ENCODE measurements at regions not wholly inside any gene's neighbourhood (a gene's known extent, or its start where the extent isn't known, plus 50 kb on each side); places are given as distances from the start of the nearest gene placed in this dataset.
"Not testable (repeated sequence)": the region's sequence is repeated elsewhere in the genome, so short reads cannot be mapped to it uniquely, and the experiment has no call there.

DNA sequence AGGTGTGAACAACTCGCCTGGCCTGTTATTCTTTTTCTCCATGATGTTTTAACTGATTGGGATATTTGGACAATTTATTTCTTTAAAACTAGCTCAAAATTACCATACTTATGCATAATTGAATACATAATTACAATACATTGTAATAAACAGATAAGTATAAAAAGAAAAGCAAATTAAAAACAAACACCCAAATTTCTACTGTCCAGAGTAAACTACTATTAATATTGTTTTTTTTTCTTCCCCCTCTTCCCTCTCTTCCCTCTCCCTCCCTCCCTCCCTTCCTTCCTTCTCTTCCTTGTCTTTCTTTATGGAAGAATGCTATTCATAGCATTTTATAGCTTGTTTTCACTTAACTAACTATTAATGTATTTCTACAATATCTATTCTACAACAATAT is 117.7 kb upstream of the IVNS1ABP start:
- no peak for DNase-seq
- in situ Hi-C loops (cut with HindIII; ENCODE audit: low pct_ligation_motif_present, low pct_unique_long_range_greater_than_20kb, low sequenced_read_pairs) = no loop called here

DNA sequence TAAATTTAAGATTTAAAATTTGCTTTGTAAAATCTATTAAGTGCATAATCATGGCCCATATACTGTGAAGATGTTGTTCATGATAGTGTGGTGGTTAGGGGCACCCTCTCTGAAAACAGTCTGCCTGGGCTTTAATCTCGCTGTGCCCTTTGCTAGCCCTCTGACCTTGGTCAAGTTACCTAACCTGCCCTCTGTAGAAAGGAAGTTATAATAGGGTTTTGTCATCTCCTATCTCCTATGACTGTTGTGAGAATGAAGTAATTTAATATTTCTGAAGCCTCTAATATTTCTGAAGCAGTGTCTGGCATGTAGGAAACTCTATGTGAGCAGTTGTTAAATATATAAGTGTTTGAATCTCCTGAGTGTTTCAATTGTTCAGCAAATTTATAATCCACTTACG is 116.6 kb upstream of the IVNS1ABP start:
- in situ Hi-C loops (cut with HindIII; ENCODE audit: low pct_ligation_motif_present, low pct_unique_long_range_greater_than_20kb, low sequenced_read_pairs) = no loop called here
- DNase-seq = no peak

DNA sequence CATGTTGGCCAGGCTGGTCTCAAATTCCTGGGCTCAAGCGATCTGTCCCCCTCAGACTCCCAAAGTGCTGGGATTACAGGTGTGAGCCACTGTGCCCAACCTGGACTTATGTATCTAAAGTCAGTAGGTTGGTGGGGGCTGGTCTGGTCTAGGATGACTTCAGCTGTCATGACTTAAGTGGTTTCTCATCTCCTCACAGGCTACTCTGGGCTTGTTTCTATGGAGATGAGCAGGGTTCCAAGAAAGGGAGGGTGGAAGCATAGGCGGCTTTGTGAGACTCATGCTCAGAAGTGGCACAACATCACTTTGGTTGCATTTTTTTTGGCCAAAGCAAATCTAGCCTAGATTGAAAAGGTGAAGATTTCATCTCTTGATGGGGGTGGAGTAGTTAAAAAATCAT is 115.9 kb upstream of the IVNS1ABP start:
- no peak for DNase-seq
- in situ Hi-C loops (cut with HindIII; ENCODE audit: low pct_ligation_motif_present, low pct_unique_long_range_greater_than_20kb, low sequenced_read_pairs) = no loop called here

DNA sequence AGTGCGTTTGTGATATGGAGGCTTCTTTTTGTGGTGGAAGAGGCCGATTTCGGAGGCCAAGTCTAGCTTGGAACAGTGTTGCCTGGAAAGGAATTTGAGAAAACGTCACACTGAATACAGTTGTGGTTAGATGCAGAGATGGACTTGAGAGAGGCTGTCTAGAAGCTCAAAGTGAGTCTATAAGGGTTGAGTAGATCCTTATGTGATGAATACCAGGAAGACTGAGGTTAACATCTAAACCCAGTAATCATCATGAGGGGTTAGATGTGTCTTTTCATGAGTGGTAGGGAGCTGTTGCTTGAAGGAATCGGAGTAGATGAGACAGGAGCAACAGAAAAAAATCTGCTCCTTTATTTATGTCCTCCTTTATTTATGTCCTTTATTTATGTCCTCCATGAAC is 114.6 kb upstream of the IVNS1ABP start:
- in situ Hi-C loops (cut with HindIII; ENCODE audit: low pct_ligation_motif_present, low pct_unique_long_range_greater_than_20kb, low sequenced_read_pairs) = no loop called here
- DNase-seq = no peak

DNA sequence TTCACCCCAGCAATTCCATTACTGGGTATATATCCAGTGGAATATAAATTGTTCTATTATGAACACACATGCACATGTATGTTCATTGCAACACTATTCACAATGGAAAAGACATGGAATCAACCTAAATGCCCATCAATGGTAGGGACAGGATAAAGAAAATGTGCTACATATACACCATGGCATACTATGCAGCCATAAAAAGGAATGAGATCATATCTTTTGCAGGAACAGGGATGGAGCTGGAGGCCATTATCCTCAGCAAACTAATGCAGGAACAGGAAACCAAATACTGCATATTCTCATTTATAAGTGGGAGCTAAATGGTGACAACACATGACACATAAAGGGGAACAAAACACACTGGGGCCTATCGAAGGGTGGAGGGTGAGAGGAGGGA is 112.6 kb upstream of the IVNS1ABP start:
- in situ Hi-C loops (cut with HindIII; ENCODE audit: low pct_ligation_motif_present, low pct_unique_long_range_greater_than_20kb, low sequenced_read_pairs); DNase-seq: not testable (repeated sequence)

DNA sequence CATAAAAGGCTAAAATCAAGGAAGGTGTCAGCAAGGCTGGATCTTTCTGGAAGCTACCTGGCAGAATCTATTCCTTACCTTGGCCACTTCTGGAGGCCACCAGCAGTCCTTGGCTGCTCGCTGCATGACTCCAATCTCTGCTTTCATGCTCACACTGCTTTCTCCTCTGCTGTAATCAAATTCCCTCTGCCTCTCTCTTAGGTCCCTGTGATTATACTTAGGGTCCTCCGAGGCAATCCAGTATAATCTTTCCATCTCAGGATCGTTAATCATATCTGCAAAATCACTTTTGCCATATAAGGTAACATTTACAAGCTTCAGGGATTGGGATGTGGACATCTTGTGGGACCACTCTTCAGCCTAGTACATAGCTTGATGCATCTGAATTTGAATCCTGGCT is 110.7 kb upstream of the IVNS1ABP start:
- in situ Hi-C loops (cut with HindIII; ENCODE audit: low pct_ligation_motif_present, low pct_unique_long_range_greater_than_20kb, low sequenced_read_pairs) = no loop called here
- no peak for DNase-seq

DNA sequence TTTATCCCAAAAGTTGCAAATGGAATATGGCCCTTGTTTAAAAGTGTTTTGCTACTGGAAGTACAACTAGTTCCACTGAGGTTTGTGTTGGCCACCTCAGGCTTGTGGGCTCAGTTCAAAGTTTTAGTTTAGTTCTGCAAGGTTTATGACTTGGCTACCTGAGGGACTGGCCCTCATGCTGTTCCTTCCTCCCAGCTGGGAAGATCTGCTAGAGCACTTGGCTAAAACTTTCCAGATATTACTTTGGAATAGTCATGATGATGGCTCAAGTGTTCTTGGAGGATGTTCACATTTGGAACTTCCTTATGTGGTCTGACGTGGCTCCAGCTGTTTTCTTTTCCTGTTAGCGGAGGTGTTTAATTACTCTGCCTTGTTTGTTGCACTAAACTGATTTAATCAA is 110.2 kb upstream of the IVNS1ABP start:
- in situ Hi-C loops (cut with HindIII; ENCODE audit: low pct_ligation_motif_present, low pct_unique_long_range_greater_than_20kb, low sequenced_read_pairs) = no loop called here
- no peak for DNase-seq

DNA sequence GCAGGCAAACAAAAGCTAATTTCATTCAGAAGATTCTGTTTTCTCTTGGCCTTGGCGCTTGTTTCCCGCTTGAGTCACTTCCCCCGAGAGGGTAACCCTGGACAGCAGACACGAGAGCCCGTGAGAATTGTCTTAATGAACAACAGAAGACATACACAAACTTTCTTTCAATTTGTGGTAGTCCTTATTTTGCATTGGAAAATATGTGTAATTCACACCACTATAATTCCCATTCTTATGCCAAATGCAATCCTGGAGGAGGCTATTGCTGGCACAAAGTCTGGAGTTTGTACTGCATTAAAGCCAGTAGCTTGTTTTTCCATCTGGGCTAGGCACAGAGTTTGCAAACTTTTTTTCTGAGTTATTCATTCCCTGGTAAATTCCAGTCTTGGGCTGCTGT is 109.8 kb upstream of the IVNS1ABP start:
- no peak for DNase-seq
- in situ Hi-C loops (cut with HindIII; ENCODE audit: low pct_ligation_motif_present, low pct_unique_long_range_greater_than_20kb, low sequenced_read_pairs) = no loop called here

DNA sequence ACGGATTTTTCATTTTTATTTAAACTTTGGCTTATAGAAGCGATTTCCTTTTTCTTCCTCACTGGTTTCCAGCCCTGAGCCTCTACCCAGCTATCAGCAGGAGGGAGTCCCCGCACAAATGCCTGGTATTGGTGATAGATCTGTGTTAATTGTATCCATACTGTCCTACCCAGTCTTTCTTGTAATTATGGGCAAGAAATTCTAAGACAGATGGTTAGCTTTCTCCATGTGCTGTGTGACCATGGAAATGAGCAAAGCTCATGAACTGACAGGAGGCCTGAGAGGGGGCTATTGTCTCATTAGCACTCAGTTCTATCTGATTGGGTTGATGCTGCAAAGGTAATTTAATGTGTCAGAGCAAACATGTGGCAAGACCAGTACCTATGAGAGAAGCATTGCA is 108.1 kb upstream of the IVNS1ABP start:
- DNase-seq = no peak
- in situ Hi-C loops (cut with HindIII; ENCODE audit: low pct_ligation_motif_present, low pct_unique_long_range_greater_than_20kb, low sequenced_read_pairs) = no loop called here

DNA sequence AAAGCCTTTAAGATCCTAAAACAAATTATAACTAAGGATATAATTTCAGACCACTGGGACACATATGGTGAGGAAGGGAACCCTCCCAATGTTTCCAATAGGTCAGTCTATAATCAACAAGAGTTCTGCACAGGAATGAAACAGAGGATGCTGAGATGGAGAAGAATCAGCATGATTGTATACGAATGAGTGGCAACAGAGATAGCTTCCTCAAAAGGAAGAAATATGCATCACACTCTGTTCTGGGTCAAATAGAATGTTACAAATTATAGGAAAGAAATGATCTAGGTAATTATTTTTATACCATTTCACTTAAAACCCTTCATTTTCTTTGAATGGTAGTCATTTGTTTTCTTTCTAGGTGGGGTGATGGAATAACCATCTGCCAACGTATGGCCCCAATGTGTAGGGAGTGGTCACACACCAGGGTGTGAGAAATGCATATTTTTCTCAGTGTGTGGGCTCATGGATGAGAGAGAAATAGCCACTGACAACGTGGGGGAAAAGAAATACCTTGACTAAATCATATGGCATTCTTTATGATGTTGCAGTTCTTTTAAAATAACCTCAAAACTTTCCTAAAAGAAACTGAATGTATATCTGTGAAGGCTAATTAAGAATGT is 104.6 kb upstream of the IVNS1ABP start:
- no peak for DNase-seq
- in situ Hi-C loops (cut with HindIII; ENCODE audit: low pct_ligation_motif_present, low pct_unique_long_range_greater_than_20kb, low sequenced_read_pairs) = no loop called here

DNA sequence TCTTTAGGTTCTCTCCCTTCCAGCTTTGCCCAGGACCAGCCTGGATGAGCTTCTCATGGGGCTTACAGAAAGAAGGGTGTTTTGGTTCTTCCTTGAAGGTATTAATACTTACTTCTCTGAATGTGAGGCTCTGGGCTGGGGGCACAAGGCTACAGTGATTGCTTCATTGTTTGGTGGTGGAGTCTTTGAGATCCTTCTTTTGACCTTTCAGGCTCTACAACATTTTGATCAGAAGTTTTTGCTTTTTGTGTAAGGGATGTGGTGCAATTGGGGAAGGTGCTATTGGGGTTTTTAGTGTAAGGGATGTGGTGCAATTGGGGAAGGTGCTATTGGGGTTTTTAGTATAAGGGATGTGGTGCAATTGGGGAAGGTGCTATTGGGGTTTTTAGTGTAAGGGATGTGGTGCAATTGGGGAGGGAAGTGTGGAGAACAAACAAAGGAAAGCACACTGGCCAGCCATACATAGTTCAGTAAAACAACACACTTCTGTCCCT is 103.6 kb upstream of the IVNS1ABP start:
- in situ Hi-C loops (cut with HindIII; ENCODE audit: low pct_ligation_motif_present, low pct_unique_long_range_greater_than_20kb, low sequenced_read_pairs) = no loop called here
- no peak for DNase-seq

DNA sequence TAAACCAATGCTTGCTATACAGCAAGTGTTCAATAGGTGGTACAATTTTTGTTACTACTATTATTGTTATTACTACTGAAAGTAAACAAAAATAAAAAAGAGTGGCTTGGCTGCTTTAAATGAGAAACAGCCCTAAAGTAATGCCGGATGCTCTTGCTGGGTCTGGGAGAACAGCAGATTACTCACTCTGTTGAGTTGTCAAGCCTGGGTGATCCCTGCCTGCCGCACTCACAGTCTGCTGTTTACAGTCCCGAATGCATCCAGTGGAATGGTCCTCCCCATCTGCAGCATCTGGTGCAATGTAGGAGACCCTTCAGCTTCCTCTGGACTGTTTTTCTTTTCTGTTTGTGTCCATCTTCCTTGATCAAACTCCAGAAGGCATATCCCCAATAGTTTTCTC is 102.7 kb upstream of the IVNS1ABP start:
- DNase-seq = no peak
- in situ Hi-C loops (cut with HindIII; ENCODE audit: low pct_ligation_motif_present, low pct_unique_long_range_greater_than_20kb, low sequenced_read_pairs) = no loop called here

DNA sequence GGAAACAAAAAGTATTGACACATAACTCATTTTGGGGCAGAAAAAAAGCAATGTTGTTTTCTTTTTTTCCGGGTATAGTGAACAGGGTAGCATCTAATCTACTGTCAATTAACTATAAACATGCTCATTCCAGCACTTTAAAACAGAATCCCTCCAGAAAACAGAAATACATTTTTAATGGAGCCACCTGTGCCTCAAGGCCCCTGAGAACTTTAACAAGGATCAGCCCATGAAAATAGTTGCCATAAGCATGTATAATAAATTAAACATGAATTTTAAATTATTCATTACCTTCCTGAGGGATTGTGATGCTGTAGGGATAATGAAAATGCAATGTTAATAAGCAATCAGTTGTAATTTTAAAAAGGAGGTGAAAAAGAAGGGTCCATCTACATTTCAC is 101.4 kb upstream of the IVNS1ABP start:
- no peak for DNase-seq
- in situ Hi-C loops (cut with HindIII; ENCODE audit: low pct_ligation_motif_present, low pct_unique_long_range_greater_than_20kb, low sequenced_read_pairs) = no loop called here

DNA sequence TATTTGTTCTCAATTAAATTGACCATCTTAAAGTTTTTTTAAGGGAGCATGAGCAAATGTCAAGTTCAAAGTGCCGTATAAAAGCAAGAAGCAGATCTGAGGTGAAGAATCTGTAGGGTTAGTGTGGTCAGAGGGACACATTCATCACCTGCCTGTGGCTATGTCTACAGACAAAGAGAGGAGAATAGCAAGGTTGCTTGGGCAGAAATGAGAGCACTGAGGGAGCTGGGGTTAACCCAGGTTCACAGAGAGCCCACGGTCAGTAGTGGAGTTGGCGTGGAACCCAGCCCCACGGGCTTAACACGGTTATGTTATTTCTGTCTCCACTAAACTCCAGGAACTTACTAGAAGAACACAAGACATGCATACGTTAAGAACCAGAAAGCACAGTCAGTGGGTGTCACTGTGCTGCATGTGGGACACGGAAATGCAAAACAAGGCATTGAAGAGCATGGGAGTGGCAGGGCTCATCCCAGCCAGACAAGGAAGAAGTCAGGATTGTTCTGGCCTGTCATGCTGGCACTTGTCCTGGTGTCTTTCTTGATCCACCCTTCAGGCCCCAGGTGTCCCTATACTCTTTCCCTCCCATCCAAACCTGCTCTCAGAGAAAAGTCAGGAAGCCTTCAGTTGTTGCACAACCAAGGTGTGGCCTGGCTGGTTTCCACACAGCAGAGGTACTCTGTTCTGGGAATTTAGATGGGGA is 95.5 kb upstream of the IVNS1ABP start:
- DNase-seq = no peak
- in situ Hi-C loops (cut with HindIII; ENCODE audit: low pct_ligation_motif_present, low pct_unique_long_range_greater_than_20kb, low sequenced_read_pairs) = no loop called here

DNA sequence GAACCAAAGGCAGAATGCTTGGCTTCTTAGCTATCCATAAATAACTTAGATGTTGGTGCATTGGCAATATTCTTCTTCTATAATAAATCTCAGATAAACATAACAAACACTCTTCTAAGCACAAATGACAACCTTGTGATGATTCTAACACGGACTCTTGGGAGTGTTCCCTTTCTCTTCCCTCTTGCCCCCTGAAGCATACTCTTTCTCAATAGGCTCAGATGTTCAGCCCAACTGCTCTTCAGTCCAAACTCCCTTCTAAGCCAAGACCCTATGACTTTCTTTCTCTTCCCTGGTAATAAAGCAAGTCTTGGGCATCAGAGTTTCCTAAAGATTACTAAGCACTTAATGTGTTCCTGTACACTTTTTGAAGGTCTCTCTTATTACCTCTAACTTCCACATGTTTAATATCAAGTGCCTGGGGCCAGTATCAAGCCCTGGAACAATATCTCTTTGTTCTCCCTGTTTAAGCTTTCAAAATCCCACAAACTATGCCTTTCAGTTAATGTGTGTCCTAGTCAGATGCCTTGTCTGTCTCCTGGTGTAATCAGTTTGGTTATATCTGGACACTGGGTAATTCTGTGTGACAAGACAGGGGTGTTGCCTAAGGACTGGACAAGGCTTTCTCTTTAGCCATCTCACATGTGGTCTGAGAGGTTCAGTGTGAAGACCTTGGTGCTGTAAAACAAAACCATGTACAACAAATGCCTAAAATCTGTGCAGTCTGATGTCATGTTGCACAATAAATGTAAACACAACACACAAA is 92.9 kb upstream of the IVNS1ABP start:
- in situ Hi-C loops (cut with HindIII; ENCODE audit: low pct_ligation_motif_present, low pct_unique_long_range_greater_than_20kb, low sequenced_read_pairs) = no loop called here
- DNase-seq = no peak

DNA sequence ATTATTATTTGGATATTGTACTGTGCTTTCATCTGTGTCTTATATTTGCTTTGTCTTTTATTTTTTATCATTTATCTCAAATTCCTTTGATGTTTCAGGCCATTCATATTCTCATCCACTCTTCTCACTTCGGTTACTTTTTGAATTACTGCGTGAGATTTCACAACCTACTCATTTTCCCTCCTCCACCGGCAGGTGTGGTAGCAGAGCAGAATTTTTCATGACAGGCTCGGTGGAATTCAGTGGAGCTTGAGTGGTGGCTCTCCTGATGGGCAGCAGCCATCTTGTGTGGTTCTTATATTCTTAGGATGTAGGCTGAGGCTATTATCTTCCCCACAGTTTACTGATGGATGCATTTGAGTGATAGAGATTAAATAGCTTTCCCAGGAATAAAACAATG is 92.3 kb upstream of the IVNS1ABP start:
- DNase-seq = no peak
- in situ Hi-C loops (cut with HindIII; ENCODE audit: low pct_ligation_motif_present, low pct_unique_long_range_greater_than_20kb, low sequenced_read_pairs) = no loop called here

DNA sequence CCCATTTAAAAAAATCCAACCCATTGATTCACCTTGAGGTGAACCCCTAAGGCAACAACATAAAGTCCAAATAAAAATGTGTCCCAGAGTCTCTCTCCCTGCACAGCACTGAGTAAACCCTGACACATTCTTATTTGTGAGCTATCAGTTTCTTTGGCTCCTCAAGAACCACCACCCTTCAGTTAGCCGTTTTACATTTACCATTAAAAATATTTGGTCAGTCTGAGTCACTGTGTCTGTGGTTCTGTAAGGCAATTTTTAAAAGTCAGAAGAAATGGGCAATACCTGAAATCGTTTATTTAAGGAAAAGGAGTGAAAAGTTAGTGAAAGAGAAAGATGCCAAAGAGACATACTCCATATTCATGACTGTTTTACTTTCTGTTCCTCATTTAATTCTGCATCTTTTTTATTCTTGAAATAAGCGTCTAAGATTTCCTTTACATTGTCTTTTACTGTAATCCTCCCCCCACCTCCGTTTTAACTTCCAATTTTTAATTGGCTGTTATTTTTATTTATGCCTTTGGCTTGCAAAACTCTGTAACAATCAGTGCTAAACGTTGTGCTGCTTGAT is 91.7 kb upstream of the IVNS1ABP start:
- in situ Hi-C loops (cut with HindIII; ENCODE audit: low pct_ligation_motif_present, low pct_unique_long_range_greater_than_20kb, low sequenced_read_pairs) = no loop called here
- no peak for DNase-seq

DNA sequence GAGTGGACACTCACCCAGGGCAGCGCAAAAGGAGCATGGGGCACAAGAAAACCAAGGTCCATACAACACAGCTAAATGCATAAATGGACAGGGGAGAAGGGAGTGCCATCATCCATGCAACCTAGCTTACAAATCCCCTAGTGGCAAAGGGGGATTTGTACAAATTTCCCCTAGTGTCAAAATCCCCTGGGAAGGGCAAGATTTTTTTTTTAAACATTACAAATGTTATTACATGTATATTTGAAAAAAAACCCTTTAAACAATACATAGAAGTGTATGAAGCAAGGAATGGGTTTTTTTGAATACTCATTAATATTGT is 89.6 kb upstream of the IVNS1ABP start:
- in situ Hi-C loops (cut with HindIII; ENCODE audit: low pct_ligation_motif_present, low pct_unique_long_range_greater_than_20kb, low sequenced_read_pairs) = no loop called here
- no peak for DNase-seq

DNA sequence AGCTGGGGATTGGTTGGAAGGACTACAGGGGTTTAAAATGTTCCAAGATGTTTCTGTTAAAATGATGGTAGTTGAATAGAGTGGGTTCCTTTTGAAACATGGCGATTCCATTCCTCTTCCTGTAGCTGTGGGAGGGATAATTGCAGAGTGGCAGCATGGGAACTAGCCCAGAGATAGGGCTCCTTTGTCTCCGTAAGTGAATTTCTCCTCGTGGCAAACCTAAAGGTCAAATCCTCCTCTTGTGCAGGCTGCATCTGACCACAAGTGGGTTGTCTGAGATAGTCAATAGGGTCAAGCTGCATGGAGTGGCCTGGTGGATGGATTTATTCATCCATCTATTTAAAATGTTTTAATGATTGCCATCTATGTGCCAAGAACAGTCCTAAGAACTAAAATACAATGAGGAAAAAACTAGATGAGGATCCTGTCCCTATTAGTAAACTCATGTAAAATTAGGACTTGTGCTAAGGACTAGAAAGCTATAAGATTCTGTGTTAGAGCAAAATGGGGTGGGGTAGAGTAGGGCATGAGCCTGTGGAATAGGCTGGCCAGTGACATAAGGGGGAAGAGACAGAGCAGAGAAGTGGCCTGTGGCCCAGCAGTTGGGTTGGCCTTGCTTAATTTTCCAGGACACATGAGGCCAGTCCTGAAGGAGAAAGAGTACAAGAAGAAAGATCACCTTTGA is 89.1 kb upstream of the IVNS1ABP start:
- in situ Hi-C loops (cut with HindIII; ENCODE audit: low pct_ligation_motif_present, low pct_unique_long_range_greater_than_20kb, low sequenced_read_pairs) = no loop called here
- no peak for DNase-seq
